CD4-positive, alpha-beta T cell treated with Interleukin-12 subunit alpha and Interleukin-12 subunit beta, for 1 hour (primary cell): ENCODE measurements at regions not wholly inside any gene's neighbourhood (a gene's known extent, or its start where the extent isn't known, plus 50 kb on each side); places are given as distances from the start of the nearest gene placed in this dataset.

Experiments
- DNase-seq: peaks from one replicate; pipeline ENCODE4 v3.0.0-alpha.2; 2020

- DNase-seq, result no peak
Measured at GRCh38 chr7:18420748-18421147, 74.8 kb upstream of the HDAC9 start.

GRCh38 chr7:18421297-18422002, 74.1 kb upstream of the HDAC9 start:
- no peak for DNase-seq

- DNase-seq, result no peak
Measured at GRCh38 chr7:18425227-18425626, 70.3 kb upstream of the HDAC9 start.

- no peak for DNase-seq
Measured at GRCh38 chr7:18425838-18426445, 69.6 kb upstream of the HDAC9 start.

- DNase-seq, result no peak
Measured at GRCh38 chr7:18426564-18427226, 68.9 kb upstream of the HDAC9 start.

- DNase-seq, result no peak
Measured at GRCh38 chr7:18429547-18429946, 66.0 kb upstream of the HDAC9 start.

- no peak for DNase-seq
Measured at GRCh38 chr7:18430810-18431209, 64.7 kb upstream of the HDAC9 start.

- no peak for DNase-seq
Measured at GRCh38 chr7:18434171-18434570, 61.4 kb upstream of the HDAC9 start.

- DNase-seq, result no peak
Measured at GRCh38 chr7:18437101-18437500, 58.4 kb upstream of the HDAC9 start.

GRCh38 chr7:18440934-18441333, 54.6 kb upstream of the HDAC9 start:
- no peak for DNase-seq

GRCh38 chr7:18444826-18445225, 50.7 kb upstream of the HDAC9 start:
- DNase-seq, result no peak

GRCh38 chr7:18445483-18445882, 50.1 kb upstream of the HDAC9 start:
- no peak for DNase-seq
